ENCODE measurements at regions not wholly inside any gene's neighbourhood (a gene's known extent, or its start where the extent isn't known, plus 50 kb on each side); places are given as distances from the start of the nearest gene placed in this dataset.

GRCh38 chr15:46301291-46301690 lies 666.5 kb downstream of the SQOR start:
- no peak for TF ChIP-seq TAF1 (IDR thresholded peaks at IDR 0.05; ENCODE audit: borderline replicate concordance, insufficient read depth, low read length)
- no peak for TF ChIP-seq POLR2AphosphoS5 (IDR thresholded peaks at IDR 0.05; ENCODE audit: low read depth, low read length)
- TF ChIP-seq FOXP2 (optimal IDR thresholded peaks at IDR 0.05; ENCODE audit: borderline replicate concordance, extremely low read depth, extremely low read length, insufficient read depth) = no peak
- TF ChIP-seq REST (IDR thresholded peaks at IDR 0.05; ENCODE audit: insufficient read depth in 1 of 2, low read depth in 2 of 2, low read length in 2 of 2) = no peak
- TF ChIP-seq SIN3A (IDR thresholded peaks at IDR 0.05; ENCODE audit: borderline replicate concordance, insufficient read depth, low read length) = no peak

DNA sequence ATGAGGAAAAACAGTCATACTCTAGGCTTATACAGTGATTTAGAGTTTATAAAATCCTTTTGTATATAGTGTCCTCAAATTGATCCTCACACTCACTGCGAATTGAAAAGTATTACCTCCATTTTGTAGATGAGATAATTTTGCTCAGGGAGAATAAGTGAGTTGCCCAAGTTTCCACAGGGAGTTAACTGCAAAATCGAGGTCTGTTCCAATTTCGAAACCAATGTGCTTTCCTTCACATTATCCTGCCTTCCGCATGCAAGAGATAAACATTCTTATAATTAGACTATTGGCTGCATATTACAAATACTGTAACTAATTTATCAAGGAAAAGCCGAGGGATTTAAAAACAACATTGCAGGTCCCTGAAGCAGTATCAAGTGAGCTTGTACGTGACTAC lies 667.0 kb downstream of the SQOR start:
- TF ChIP-seq SIN3A (IDR thresholded peaks at IDR 0.05; ENCODE audit: borderline replicate concordance, insufficient read depth, low read length) = no peak
- no peak for TF ChIP-seq TAF1 (IDR thresholded peaks at IDR 0.05; ENCODE audit: borderline replicate concordance, insufficient read depth, low read length)
- no peak for TF ChIP-seq FOXP2 (optimal IDR thresholded peaks at IDR 0.05; ENCODE audit: borderline replicate concordance, extremely low read depth, extremely low read length, insufficient read depth)
- no peak for TF ChIP-seq POLR2AphosphoS5 (IDR thresholded peaks at IDR 0.05; ENCODE audit: low read depth, low read length)
- no peak for TF ChIP-seq REST (IDR thresholded peaks at IDR 0.05; ENCODE audit: insufficient read depth in 1 of 2, low read depth in 2 of 2, low read length in 2 of 2)

DNA sequence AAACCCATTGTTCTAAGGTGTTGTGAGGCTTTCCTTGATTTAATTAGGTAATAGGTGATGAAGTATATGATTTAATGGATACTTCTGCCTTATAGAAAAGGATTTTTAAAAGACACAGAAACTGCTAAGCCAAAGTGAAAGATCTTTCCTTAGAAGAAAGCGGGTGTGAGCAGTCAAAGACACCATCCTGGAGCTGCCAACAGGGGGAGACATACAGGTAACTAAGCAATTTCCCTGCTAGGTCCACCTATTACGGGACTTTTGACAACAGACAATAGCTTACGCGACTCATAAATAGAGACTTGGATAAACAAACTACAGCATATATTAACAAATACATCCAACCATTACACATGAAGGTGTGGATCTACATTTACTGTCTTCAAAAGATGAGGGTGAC lies 669.5 kb downstream of the SQOR start:
- TF ChIP-seq POLR2AphosphoS5 (IDR thresholded peaks at IDR 0.05; ENCODE audit: low read depth, low read length) (no peak), REST (IDR thresholded peaks at IDR 0.05; ENCODE audit: insufficient read depth in 1 of 2, low read depth in 2 of 2, low read length in 2 of 2) (no peak), TAF1 (IDR thresholded peaks at IDR 0.05; ENCODE audit: borderline replicate concordance, insufficient read depth, low read length) (no peak), FOXP2 (optimal IDR thresholded peaks at IDR 0.05; ENCODE audit: borderline replicate concordance, extremely low read depth, extremely low read length, insufficient read depth) (no peak), SIN3A (IDR thresholded peaks at IDR 0.05; ENCODE audit: borderline replicate concordance, insufficient read depth, low read length) (no peak)

DNA sequence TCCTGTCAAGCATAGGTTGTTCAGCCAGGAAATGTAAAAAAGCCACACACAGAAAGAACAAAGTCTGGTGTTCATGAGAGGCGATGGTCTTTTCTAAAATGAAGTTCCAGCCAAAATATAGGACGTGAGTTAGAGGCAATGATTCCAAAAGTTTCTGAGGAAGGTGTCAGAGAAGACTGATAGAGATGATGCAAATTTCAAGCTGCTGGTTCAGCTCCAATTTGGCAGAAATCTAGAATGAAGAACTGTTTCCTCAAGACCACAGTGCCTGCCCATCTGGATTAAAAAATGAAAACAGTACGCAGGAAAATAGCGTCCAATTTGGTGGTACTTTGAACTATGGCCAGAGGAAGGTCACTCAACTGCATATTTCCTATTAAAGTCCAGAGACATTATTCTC lies 672.9 kb downstream of the SQOR start:
- TF ChIP-seq TAF1 (IDR thresholded peaks at IDR 0.05; ENCODE audit: borderline replicate concordance, insufficient read depth, low read length) = no peak
- TF ChIP-seq FOXP2 (optimal IDR thresholded peaks at IDR 0.05; ENCODE audit: borderline replicate concordance, extremely low read depth, extremely low read length, insufficient read depth) = no peak
- no peak for TF ChIP-seq REST (IDR thresholded peaks at IDR 0.05; ENCODE audit: insufficient read depth in 1 of 2, low read depth in 2 of 2, low read length in 2 of 2)
- TF ChIP-seq SIN3A (IDR thresholded peaks at IDR 0.05; ENCODE audit: borderline replicate concordance, insufficient read depth, low read length) = no peak
- no peak for TF ChIP-seq POLR2AphosphoS5 (IDR thresholded peaks at IDR 0.05; ENCODE audit: low read depth, low read length)

- TF ChIP-seq REST (IDR thresholded peaks at IDR 0.05; ENCODE audit: insufficient read depth in 1 of 2, low read depth in 2 of 2, low read length in 2 of 2) (no peak), TAF1 (IDR thresholded peaks at IDR 0.05; ENCODE audit: borderline replicate concordance, insufficient read depth, low read length) (no peak), POLR2AphosphoS5 (IDR thresholded peaks at IDR 0.05; ENCODE audit: low read depth, low read length) (no peak), SIN3A (IDR thresholded peaks at IDR 0.05; ENCODE audit: borderline replicate concordance, insufficient read depth, low read length) (no peak)
Observed at GRCh38 chr15:46309914-46310313, 675.1 kb downstream of the SQOR start.
